ENCODE measurements at regions not wholly inside any gene's neighbourhood (a gene's known extent, or its start where the extent isn't known, plus 50 kb on each side); places are given as distances from the start of the nearest gene placed in this dataset.

DNA sequence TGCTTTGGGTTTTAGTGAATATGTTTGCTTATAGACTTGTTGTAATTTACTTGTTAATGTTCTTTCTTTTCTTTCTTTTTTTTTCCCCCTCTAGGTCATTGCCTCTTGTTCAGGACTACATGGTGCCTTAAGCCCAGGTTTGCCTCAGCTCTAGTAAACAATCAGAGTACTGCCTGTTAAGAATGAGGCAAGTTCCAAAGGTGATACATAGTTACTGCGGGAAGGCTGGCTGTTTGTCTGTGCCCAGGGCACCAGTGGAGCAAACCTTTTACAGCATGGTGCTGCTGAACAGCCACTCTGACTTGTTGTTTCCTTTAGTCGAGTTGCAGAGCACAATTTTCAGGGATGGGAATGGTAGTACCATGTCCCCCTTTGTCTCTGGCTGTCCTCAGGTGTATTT is 517.2 kb downstream of the NYAP2 start:
- no peak for DNase-seq (ENCODE audit: unreplicated experiment)
- no peak for TF ChIP-seq CTCF (IDR thresholded peaks at IDR 0.05; ENCODE audit: unreplicated experiment)
- Mint-ChIP-seq H3K27ac (ENCODE audit: low read depth, unreplicated experiment) (no peak overlapping the region), H3K27me3 (ENCODE audit: insufficient read depth, unreplicated experiment) (no peaks in the 10 kb centered on the region), H3K36me3 (ENCODE audit: insufficient read depth, unreplicated experiment) (no peaks in the 10 kb centered on the region), H3K4me3 (ENCODE audit: unreplicated experiment) (no peak overlapping the region), H3K4me1 (ENCODE audit: insufficient read depth, unreplicated experiment) (no peaks in the 10 kb centered on the region), H3K9me3 (ENCODE audit: unreplicated experiment) (peaks cover 10% of the 10 kb centered on the region)
- BruUV-seq (replicated peaks), result no TSS peak
- CTCF ChIA-PET, result interaction anchor here (0.6 kb wide), 1 partner anchor 731 kb away, joined by 3 read pairs; no protein-coding TSS in a partner anchor
- intact Hi-C loops (cut with micrococcal nuclease), result no loop called here
- POLR2A ChIA-PET, result no interaction called here

DNA sequence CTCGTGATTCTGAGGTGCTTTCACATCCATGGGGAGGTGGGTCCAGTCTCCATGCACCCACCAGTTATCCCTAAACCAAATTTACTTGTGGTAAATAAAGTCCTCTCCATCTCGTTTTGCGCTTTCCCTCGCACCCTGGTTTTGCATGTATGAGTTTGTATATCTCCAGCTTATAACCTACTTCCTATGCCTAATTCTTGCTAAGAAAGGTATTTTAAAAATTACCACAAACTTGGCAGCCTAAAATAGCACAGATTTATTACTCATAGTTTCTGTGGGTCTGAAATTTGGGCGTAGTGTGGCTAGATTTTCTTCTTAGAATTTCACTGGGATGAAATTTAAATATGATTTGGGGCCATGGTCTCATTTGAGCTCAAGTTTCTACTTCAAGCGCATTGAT is 511.5 kb downstream of the NYAP2 start:
- no peaks in the 10 kb centered on the region for H3K27me3 Mint-ChIP-seq (ENCODE audit: insufficient read depth, unreplicated experiment)
- TF ChIP-seq CTCF (IDR thresholded peaks at IDR 0.05; ENCODE audit: unreplicated experiment), result no peak
- no peak overlapping the region for H3K4me3 Mint-ChIP-seq (ENCODE audit: unreplicated experiment)
- H3K9me3 Mint-ChIP-seq (ENCODE audit: unreplicated experiment), result peaks cover under 1% of the 10 kb centered on the region
- ChIA-PET CTCF (no interaction called here), POLR2A (interaction anchor here (0.5 to 1.0 kb wide), 2 partner anchors 10 to 11 kb away, joined by 3 read pairs; no protein-coding TSS in a partner anchor)
- BruUV-seq (replicated peaks), result no TSS peak
- no peaks in the 10 kb centered on the region for H3K36me3 Mint-ChIP-seq (ENCODE audit: insufficient read depth, unreplicated experiment)
- intact Hi-C loops (cut with micrococcal nuclease), result no loop called here
- H3K4me1 Mint-ChIP-seq (ENCODE audit: insufficient read depth, unreplicated experiment), result no peaks in the 10 kb centered on the region
- DNase-seq (ENCODE audit: unreplicated experiment), result no peak
- H3K27ac Mint-ChIP-seq (ENCODE audit: low read depth, unreplicated experiment), result no peak overlapping the region

GRCh38 chr2:225895126-225895525 is 495.6 kb downstream of the NYAP2 start:
- intact Hi-C loops (cut with micrococcal nuclease), result loop anchor here (10.0 kb wide), 2 partner anchors 290 to 530 kb away; no protein-coding TSS in a partner anchor
- Mint-ChIP-seq H3K27me3 (ENCODE audit: insufficient read depth, unreplicated experiment) (no peaks in the 10 kb centered on the region), H3K36me3 (ENCODE audit: insufficient read depth, unreplicated experiment) (no peaks in the 10 kb centered on the region), H3K4me3 (ENCODE audit: unreplicated experiment) (no peak overlapping the region), H3K27ac (ENCODE audit: low read depth, unreplicated experiment) (peak overlapping the region; percentile 44), H3K4me1 (ENCODE audit: insufficient read depth, unreplicated experiment) (peaks cover 7% of the 10 kb centered on the region), H3K9me3 (ENCODE audit: unreplicated experiment) (peaks cover 7% of the 10 kb centered on the region)
- no peak for TF ChIP-seq CTCF (IDR thresholded peaks at IDR 0.05; ENCODE audit: unreplicated experiment)
- POLR2A ChIA-PET, result interaction anchor here (1.0 to 1.7 kb wide), 4 partner anchors 165 to 908 kb away, joined by 3 to 10 read pairs (median 4); partner anchors contain the start of gene IRS1
- no peak for DNase-seq (ENCODE audit: unreplicated experiment)
- no TSS peak for BruUV-seq (replicated peaks)
- CTCF ChIA-PET, result interaction anchor here (0.6 to 1.3 kb wide), 4 partner anchors 224 to 907 kb away, joined by 3 to 5 read pairs (median 4); partner anchors contain the start of gene IRS1

DNA sequence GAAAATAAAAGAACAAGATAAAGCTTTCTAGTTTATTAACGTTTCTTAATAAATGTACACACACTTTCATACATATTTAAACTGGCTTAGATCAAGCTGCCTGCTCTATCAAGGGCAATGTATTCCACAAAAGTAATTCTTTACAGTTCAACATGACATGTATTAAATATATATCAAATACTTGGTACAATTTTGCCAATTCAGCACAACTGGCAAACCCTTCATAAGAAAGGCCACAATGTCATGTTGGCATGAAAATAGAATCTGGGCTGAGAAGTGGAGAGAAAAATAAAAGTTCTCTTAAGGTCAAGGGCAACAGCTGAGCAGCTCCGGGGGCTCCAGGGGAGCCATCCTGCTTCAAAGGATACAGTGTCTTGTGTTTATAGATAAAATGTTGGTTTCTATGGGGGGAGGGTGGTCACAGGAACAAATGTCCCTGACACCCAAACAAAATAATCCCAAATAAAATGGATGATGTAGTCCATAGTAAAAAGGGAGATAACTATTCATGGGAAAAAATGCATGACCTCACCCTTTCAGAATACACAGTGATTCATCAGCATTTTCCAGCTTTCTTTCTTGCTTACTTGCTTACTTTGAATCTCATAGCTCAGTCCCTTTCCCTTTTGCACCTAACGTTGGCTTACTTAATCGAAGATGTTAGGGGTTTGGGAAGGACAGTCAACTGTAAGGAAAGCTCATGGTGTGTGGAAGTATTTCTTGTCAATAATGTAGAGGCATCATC is 494.9 kb downstream of the NYAP2 start:
- ChIA-PET POLR2A (interaction anchor here (0.5 to 1.7 kb wide), 7 partner anchors 166 to 908 kb away, joined by 3 to 10 read pairs (median 3); partner anchors contain the start of gene IRS1), CTCF (interaction anchor here (0.7 to 1.5 kb wide), 7 partner anchors 11 to 1144 kb away, joined by 3 to 6 read pairs (median 4); partner anchors contain the start of gene IRS1)

More for the DNA sequence above, 494.9 kb downstream of the NYAP2 start:
- Mint-ChIP-seq H3K27ac (ENCODE audit: low read depth, unreplicated experiment) (peak overlapping the region; percentile 44), H3K27me3 (ENCODE audit: insufficient read depth, unreplicated experiment) (no peaks in the 10 kb centered on the region), H3K9me3 (ENCODE audit: unreplicated experiment) (peaks cover 7% of the 10 kb centered on the region), H3K4me3 (ENCODE audit: unreplicated experiment) (no peak overlapping the region), H3K36me3 (ENCODE audit: insufficient read depth, unreplicated experiment) (no peaks in the 10 kb centered on the region), H3K4me1 (ENCODE audit: insufficient read depth, unreplicated experiment) (peaks cover 7% of the 10 kb centered on the region)
- TF ChIP-seq CTCF (IDR thresholded peaks at IDR 0.05; ENCODE audit: unreplicated experiment), result no peak
- BruUV-seq (replicated peaks), result no TSS peak
- DNase-seq (ENCODE audit: unreplicated experiment), result peak; percentile 16
- intact Hi-C loops (cut with micrococcal nuclease), result loop anchor here (10.0 kb wide), 2 partner anchors 290 to 530 kb away; no protein-coding TSS in a partner anchor

Measured in MCF 10A (cell line).